IMR-90 (cell line): ENCODE measurements at regions not wholly inside any gene's neighbourhood (a gene's known extent, or its start where the extent isn't known, plus 50 kb on each side); places are given as distances from the start of the nearest gene placed in this dataset.

Experiments
- ATAC-seq: fragments of 200-7000 bp; cut with Tn5 transposase; 2 replicates; pipeline ENCODE4 v1.9.1; 2020; ENCODE audit warnings: low read depth, mild to moderate bottlenecking, moderate library complexity
- BruUV-seq: library from RNA; stranded (reverse); fragments of 400-500 nt; replicated peaks from 2 replicates; lab custom pipeline; 2021; lab: Mats Ljungman, UMichigan
- CTCF ChIA-PET: fragments of 300-600 bp; formaldehyde crosslinking; extraction: SDS; loops from one replicate; lab custom pipeline; 2021; ENCODE audit warnings: antibody characterized with exemption; lab: Yijun Ruan, JAX
- POLR2A ChIA-PET: fragments of 300-600 bp; sonication (Branson Sonifier 250); formaldehyde crosslinking; loops from one replicate; lab custom pipeline; 2022; ENCODE audit warnings: antibody characterized with exemption; ENCODE audit not compliant: unreplicated experiment; lab: Charles Lee
- DNase-seq: peaks from one replicate; pipeline ENCODE4 v3.0.0; 2013
- H2AFZ ChIP-seq: replicated peaks from 2 replicates; pipeline ENCODE3; 2013; ENCODE audit warnings: low read length, mild to moderate bottlenecking; ENCODE audit not compliant: poor library complexity
- H2AK5ac ChIP-seq: 2 replicates; pipeline ENCODE4 v1.6.1; 2013; ENCODE audit warnings: low read depth, low read length, inconsistent platforms
- H2AK9ac ChIP-seq: replicated peaks from 2 replicates; pipeline ENCODE3; 2013; ENCODE audit warnings: mild to moderate bottlenecking, low read depth, low read length, moderate library complexity; ENCODE audit not compliant: poor library complexity
- H2BK120ac ChIP-seq: 2 replicates; pipeline ENCODE4 v1.6.1; 2013; ENCODE audit warnings: low read depth, low read length, inconsistent platforms
- H2BK15ac ChIP-seq: 3 replicates; pipeline ENCODE4 v1.6.1; 2013; ENCODE audit warnings: low read depth, low read length, inconsistent platforms
- H2BK20ac ChIP-seq: 2 replicates; pipeline ENCODE4 v1.6.1; 2013; ENCODE audit warnings: low read depth, mild to moderate bottlenecking, inconsistent platforms, low read length, moderate library complexity
- H2BK5ac ChIP-seq: 2 replicates; pipeline ENCODE4 v1.6.1; 2013; ENCODE audit warnings: mild to moderate bottlenecking, low read depth, low read length, inconsistent platforms; ENCODE audit not compliant: poor library complexity, severe bottlenecking
- H3K14ac ChIP-seq: replicated peaks from 2 replicates; pipeline ENCODE4 v1.6.1; 2013; ENCODE audit warnings: low read depth, low read length, inconsistent platforms
- H3K18ac ChIP-seq: 2 replicates; pipeline ENCODE4 v1.6.1; 2013; ENCODE audit warnings: low read depth, low read length, control low read depth
- H3K23ac ChIP-seq: 2 replicates; pipeline ENCODE4 v1.6.1; 2013; ENCODE audit warnings: low read depth, low read length, inconsistent platforms
- H3K27ac ChIP-seq: 2 replicates; pipeline ENCODE4 v1.5.1; 2013; ENCODE audit warnings: mild to moderate bottlenecking, control low read depth, low read length; ENCODE audit not compliant: insufficient read depth
- H3K27me3 ChIP-seq: 2 replicates; pipeline ENCODE4 v1.6.1; 2013; ENCODE audit warnings: low read length; ENCODE audit not compliant: control insufficient read depth, insufficient read depth
- H3K36me3 ChIP-seq: 2 replicates; pipeline ENCODE4 v1.6.1; 2013; ENCODE audit warnings: low read length, mixed read lengths; ENCODE audit not compliant: control insufficient read depth, insufficient read depth
- H3K4ac ChIP-seq: 2 replicates; pipeline ENCODE4 v1.6.1; 2013; ENCODE audit warnings: low read depth, low read length, inconsistent platforms
- H3K4me1 ChIP-seq: 2 replicates; pipeline ENCODE4 v1.6.1; 2013; ENCODE audit warnings: low read length, mixed read lengths; ENCODE audit not compliant: control insufficient read depth, insufficient read depth
- H3K4me2 ChIP-seq: 2 replicates; pipeline ENCODE4 v1.6.1; 2013; ENCODE audit warnings: low read depth, mild to moderate bottlenecking, control low read depth, low read length, moderate library complexity
- H3K4me3 ChIP-seq: 2 replicates; pipeline ENCODE4 v1.5.1; 2013; ENCODE audit warnings: low read depth, mild to moderate bottlenecking, control low read depth, low read length, moderate library complexity; ENCODE audit not compliant: insufficient read depth
- H3K56ac ChIP-seq: 2 replicates; pipeline ENCODE4 v1.6.1; 2013; ENCODE audit warnings: low read length, inconsistent platforms; ENCODE audit not compliant: insufficient read depth; ENCODE audit errors: extremely low read depth
- H3K79me1 ChIP-seq, 2 experiments: 2 replicates each; pipeline ENCODE4 v1.6.1; 2013; ENCODE audit warnings: low read length in 2 of 2, inconsistent platforms in 1 of 2, low read depth in 1 of 2
- H3K9ac ChIP-seq: 2 replicates; pipeline ENCODE4 v1.6.1; 2013; ENCODE audit warnings: low read depth, low read length, control low read depth
- H3K9me1 ChIP-seq: 2 replicates; pipeline ENCODE4 v1.6.1; 2013; ENCODE audit warnings: low read length, inconsistent platforms; ENCODE audit not compliant: insufficient read depth
- H3K9me3 ChIP-seq: 2 replicates; pipeline ENCODE4 v1.6.1; 2013; ENCODE audit warnings: low read length; ENCODE audit not compliant: control insufficient read depth, insufficient read depth
- H4K20me1 ChIP-seq: 2 replicates; pipeline ENCODE4 v1.6.1; 2013; ENCODE audit warnings: low read length, inconsistent platforms; ENCODE audit not compliant: insufficient read depth
- H4K5ac ChIP-seq: 2 replicates; pipeline ENCODE4 v1.6.1; 2013; ENCODE audit warnings: mild to moderate bottlenecking, low read depth, low read length, control low read depth
- H4K8ac ChIP-seq, 2 experiments: 2 replicates each; pipeline ENCODE4 v1.6.1; 2013; ENCODE audit warnings: low read depth in 2 of 2, low read length in 2 of 2, control low read depth in 1 of 2, inconsistent platforms in 1 of 2
- H4K91ac ChIP-seq: 2 replicates; pipeline ENCODE4 v1.6.1; 2013; ENCODE audit warnings: low read depth, low read length, inconsistent platforms; ENCODE audit not compliant: insufficient read depth
- BHLHE40 ChIP-seq: fragments of 150-350 bp; IDR thresholded peaks from 2 replicates; pipeline ENCODE4 v1.6.1; 2016; ENCODE audit warnings: mild to moderate bottlenecking, low read depth, low read length
- CEBPB ChIP-seq: IDR thresholded peaks from 2 replicates; pipeline ENCODE4 v1.6.1; 2012; ENCODE audit warnings: low read depth, low read length, improper control_type of control experiment
- CTCF ChIP-seq: conservative IDR thresholded peaks from 2 replicates; pipeline ENCODE4 v1.5.1; 2012; ENCODE audit warnings: mild to moderate bottlenecking, low read depth, low read length, improper control_type of control experiment
- ELK1 ChIP-seq: fragments of 150-350 bp; IDR thresholded peaks from 2 replicates; pipeline ENCODE4 v1.6.1; 2016; ENCODE audit warnings: low read depth, mild to moderate bottlenecking, low read length, moderate library complexity, borderline replicate concordance
- MAFK ChIP-seq: IDR thresholded peaks from 2 replicates; pipeline ENCODE4 v1.6.1; 2012; ENCODE audit warnings: low read depth, low read length, improper control_type of control experiment
- MAZ ChIP-seq: IDR thresholded peaks from 2 replicates; pipeline ENCODE4 v1.6.1; 2012; ENCODE audit warnings: low read depth, mild to moderate bottlenecking, low read length, improper control_type of control experiment, moderate library complexity, borderline replicate concordance
- MXI1 ChIP-seq: IDR thresholded peaks from 2 replicates; pipeline ENCODE4 v1.6.1; 2012; ENCODE audit warnings: low read depth, mild to moderate bottlenecking, low read length, moderate library complexity, borderline replicate concordance
- NFE2L2 ChIP-seq: fragments of 150-350 bp; IDR thresholded peaks from 2 replicates; pipeline ENCODE4 v1.6.1; 2016; ENCODE audit warnings: low read depth, mild to moderate bottlenecking, low read length
- POLR2A ChIP-seq: IDR thresholded peaks from 2 replicates; pipeline ENCODE4 v1.6.1; 2012; ENCODE audit warnings: mild to moderate bottlenecking, low read depth, low read length
- RCOR1 ChIP-seq: IDR thresholded peaks from 2 replicates; pipeline ENCODE4 v1.6.1; 2012; ENCODE audit warnings: mild to moderate bottlenecking, low read length, improper control_type of control experiment; ENCODE audit not compliant: insufficient replicate concordance
- SMC3 ChIP-seq: fragments of 150-350 bp; IDR thresholded peaks from 2 replicates; pipeline ENCODE4 v1.6.1; 2016; ENCODE audit warnings: low read depth, mild to moderate bottlenecking, antibody characterized with exemption, low read length, moderate library complexity
- WGBS, 2 experiments: methylation state at CpG; one replicate each; pipeline versions ENCODE4 v1.1.5 to v1.1.7; 2013; ENCODE audit warnings: missing lambda C conversion rate in 2 of 2; ENCODE audit not compliant: insufficient read length in 1 of 2; ENCODE audit errors: extremely low coverage in 2 of 2; 5-methylcytosine and 5-hydroxymethylcytosine counted together
- dilution Hi-C: fragments of 300-500 bp; cut with HindIII; formaldehyde crosslinking; loops from one replicate; pipeline ENCODE4 v1.14.3; 2018; ENCODE audit warnings: low sequenced_read_pairs; ENCODE audit not compliant: unreplicated experiment
- in situ Hi-C: fragments of 300-500 bp; cut with MboI; formaldehyde crosslinking; loops from 3 replicates; pipeline ENCODE4 v1.14.3; 2019; ENCODE audit warnings: low sequenced_read_pairs, inconsistent platforms, mixed read lengths
- intact Hi-C: fragments of 100-400 bp; cut with micrococcal nuclease; formaldehyde crosslinking; loops from 2 replicates; pipeline ENCODE4 v1.10.0; 2022
- TF ChIP-seq, protein P1 (sequence below): fragments of 150-350 bp; IDR thresholded peaks from 2 replicates; pipeline ENCODE4 v1.6.1; 2017; ENCODE audit warnings: mild to moderate bottlenecking, antibody characterized with exemption, low read length, low read depth

DNA sequence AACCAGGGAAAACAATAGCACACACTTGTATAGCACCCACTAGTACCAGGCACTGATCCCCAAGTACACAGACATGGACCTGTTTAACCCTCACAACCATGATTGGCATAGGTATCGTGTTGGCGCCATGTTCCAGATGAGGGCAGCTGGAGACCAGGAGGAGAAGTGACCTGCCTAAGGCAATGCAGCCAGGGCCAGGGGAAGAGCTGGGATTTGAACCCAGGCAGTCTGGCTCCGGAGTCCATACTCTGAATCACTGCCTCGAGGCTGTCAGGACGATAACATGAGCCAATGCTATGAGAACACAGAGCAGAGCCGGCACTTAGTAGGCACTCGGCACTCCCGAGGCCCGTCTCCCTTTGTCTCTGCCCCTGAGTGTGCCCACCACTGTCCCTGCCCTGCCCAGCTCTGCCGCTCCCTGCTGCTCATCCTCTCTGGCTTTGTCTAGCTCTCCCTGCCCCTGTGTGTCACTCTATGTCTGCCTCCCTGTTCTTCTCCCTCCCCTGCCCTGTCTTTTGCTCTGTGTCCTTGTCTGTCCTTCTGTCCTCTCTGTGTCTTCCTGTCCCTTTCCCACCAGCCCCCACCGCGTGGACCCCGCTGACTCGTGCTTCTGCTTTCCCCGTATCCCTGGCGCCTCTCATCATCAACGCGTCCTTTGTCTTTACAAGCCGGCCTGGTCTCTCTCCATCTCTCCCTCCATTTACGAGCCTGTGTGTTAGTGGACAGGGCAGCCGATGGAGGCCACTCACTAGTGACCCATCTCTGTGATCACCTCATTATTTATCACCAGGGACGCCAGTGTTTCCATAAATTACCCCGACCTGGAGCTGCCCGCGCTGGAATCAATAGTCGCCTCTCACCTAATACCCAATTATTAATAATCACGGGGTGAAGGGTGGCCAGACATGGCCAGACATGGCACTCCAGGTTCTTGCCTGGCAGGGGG lies 99.4 kb upstream of the MVB12B start:
- peaks cover 70% of the 10 kb centered on the region for H3K27me3 ChIP-seq
- no peak overlapping the region for H2BK120ac ChIP-seq
- H3K9me3 ChIP-seq = peaks cover 2% of the 10 kb centered on the region; the same call in 1 of the 2 replicates
- H3K9ac ChIP-seq = no peak overlapping the region
- dilution Hi-C loops (no loop called here), in situ Hi-C loops (loop anchor here (5.0 to 25.0 kb wide), 2 partner anchors 665 to 820 kb away; no protein-coding TSS in a partner anchor), intact Hi-C loops (loop anchor here (5.0 kb wide), 2 partner anchors 265 to 480 kb away; partner anchors contain the start of gene PBX3)
- H3K4me1 ChIP-seq = no peaks in the 10 kb centered on the region
- H2AFZ ChIP-seq = peak overlapping the region; percentile 23
- ChIA-PET POLR2A (no interaction called here), CTCF (no interaction called here)
- no peak overlapping the region for H2AK9ac ChIP-seq
- H4K91ac ChIP-seq = no peak overlapping the region
- no peak overlapping the region for H2BK15ac ChIP-seq
- ATAC-seq = no peak
- no peak overlapping the region for H2BK20ac ChIP-seq
- TF ChIP-seq, protein P1, sequence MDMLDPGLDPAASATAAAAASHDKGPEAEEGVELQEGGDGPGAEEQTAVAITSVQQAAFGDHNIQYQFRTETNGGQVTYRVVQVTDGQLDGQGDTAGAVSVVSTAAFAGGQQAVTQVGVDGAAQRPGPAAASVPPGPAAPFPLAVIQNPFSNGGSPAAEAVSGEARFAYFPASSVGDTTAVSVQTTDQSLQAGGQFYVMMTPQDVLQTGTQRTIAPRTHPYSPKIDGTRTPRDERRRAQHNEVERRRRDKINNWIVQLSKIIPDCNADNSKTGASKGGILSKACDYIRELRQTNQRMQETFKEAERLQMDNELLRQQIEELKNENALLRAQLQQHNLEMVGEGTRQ = no peak
- no peak for TF ChIP-seq POLR2A
- TF ChIP-seq CEBPB = no peak
- TF ChIP-seq MAZ = no peak
- no peak for TF ChIP-seq CTCF
- no peak for TF ChIP-seq SMC3
- TF ChIP-seq MXI1 = no peak
- no peak for TF ChIP-seq BHLHE40
- no peak for TF ChIP-seq ELK1
- no peak for TF ChIP-seq NFE2L2
- no peak for TF ChIP-seq RCOR1
- no peak for TF ChIP-seq MAFK
- WGBS, 2 experiments = 58% methylated on average over 8 of the region's 27 CpGs; no CpG with 5 or more reads in 1 of the 2 experiments
- no peak overlapping the region for H2BK5ac ChIP-seq
- no peaks in the 10 kb centered on the region for H3K36me3 ChIP-seq
- no peak overlapping the region for H3K56ac ChIP-seq
- H3K9me1 ChIP-seq = no peaks in the 10 kb centered on the region
- no TSS peak for BruUV-seq
- DNase-seq = no peak
- no peaks in the 10 kb centered on the region for H4K20me1 ChIP-seq
- H3K14ac ChIP-seq = no peak overlapping the region
- no peak overlapping the region for H3K4me3 ChIP-seq
- no peak overlapping the region for H3K4me2 ChIP-seq
- H2AK5ac ChIP-seq = no peak overlapping the region
- no peak overlapping the region for H3K4ac ChIP-seq
- H3K18ac ChIP-seq = no peak overlapping the region
- H3K23ac ChIP-seq = no peak overlapping the region
- H3K79me1 ChIP-seq = no peaks in the 10 kb centered on the region
- no peak overlapping the region for H4K8ac ChIP-seq
- H3K27ac ChIP-seq = no peak overlapping the region
- H4K5ac ChIP-seq = no peak overlapping the region
